Spleen (tissue), 11 donors: ENCODE measurements at regions not wholly inside any gene's neighbourhood (a gene's known extent, or its start where the extent isn't known, plus 50 kb on each side); places are given as distances from the start of the nearest gene placed in this dataset.

Experiments used
- DNase-seq: peaks from one replicate; pipeline ENCODE4 v3.0.0-alpha.2; 2020
- H3K27ac ChIP-seq, 8 donors: fragments of 200-600 bp; sonication (generic) in 7 of 8; 1 replicate in 4 of 8; 2 replicates in 4 of 8; pipeline versions ENCODE4 v1.5.0 to v1.8.0; 2016 to 2021; ENCODE audit warnings: inconsistent platforms in 4 of 8, mild to moderate bottlenecking in 4 of 8, moderate library complexity in 1 of 8
- H3K27me3 ChIP-seq, 7 donors: fragments of 200-600 bp; sonication (generic) in 6 of 7; replicated peaks in 1 of 7; 1 replicate in 4 of 7; 2 replicates in 3 of 7; pipeline versions ENCODE4 v1.5.0 to v1.8.0; 2016 to 2021; ENCODE audit warnings: inconsistent platforms in 3 of 7, mild to moderate bottlenecking in 1 of 7
- H3K36me3 ChIP-seq, 6 donors: fragments of 200-600 bp; sonication (generic) in 5 of 6; 1 replicate in 4 of 6; 2 replicates in 2 of 6; pipeline versions ENCODE4 v1.5.0 to v1.8.0; 2016 to 2021; ENCODE audit warnings: inconsistent platforms in 2 of 6
- H3K4me1 ChIP-seq, 6 donors: fragments of 200-600 bp; sonication (generic) in 5 of 6; 1 replicate in 3 of 6; 2 replicates in 3 of 6; pipeline versions ENCODE4 v1.5.0 to v1.8.0; 2016 to 2021; ENCODE audit warnings: inconsistent platforms in 3 of 6
- H3K4me3 ChIP-seq, 8 donors: fragments of 200-600 bp; sonication (generic) in 7 of 8; 1 replicate in 4 of 8; 2 replicates in 4 of 8; pipeline versions ENCODE4 v1.5.0 to v1.8.0; 2016 to 2021; ENCODE audit warnings: inconsistent platforms in 4 of 8, mild to moderate bottlenecking in 4 of 8, moderate library complexity in 2 of 8
- H3K9me3 ChIP-seq, 8 donors: fragments of 200-600 bp; sonication (generic) in 7 of 8; 1 replicate in 4 of 8; 2 replicates in 4 of 8; pipeline versions ENCODE4 v1.5.0 to v1.8.0; 2016 to 2021; ENCODE audit warnings: inconsistent platforms in 4 of 8
- POLR2A ChIP-seq, 3 donors: fragments of 450-650 bp; IDR thresholded peaks; one replicate each; pipeline ENCODE4 v1.5.1; 2017; ENCODE audit warnings: antibody characterized with exemption in 3 of 3, mild to moderate bottlenecking in 1 of 3
- POLR2AphosphoS5 ChIP-seq, 3 donors: sonication (generic); formaldehyde crosslinking; IDR thresholded peaks; one replicate each; pipeline ENCODE4 v1.5.1; 2017; ENCODE audit warnings: antibody characterized with exemption in 3 of 3
- WGBS, 5 donors: extraction: QIAGEN DNeasy Blood & Tissue Kit in 3 of 5; methylation state at CpG; one replicate each; pipeline versions ENCODE4 v1.1.5 to v1.1.7; 2013 to 2018; 5-methylcytosine and 5-hydroxymethylcytosine counted together
- intact Hi-C: fragments of 100-400 bp; cut with DNase I; formaldehyde crosslinking; loops from one replicate; pipeline ENCODE4 v1.15.0; 2023; ENCODE audit warnings: low total_unique reads
- TF ChIP-seq, protein P1 (sequence below), 11 experiments: fragments of 200-600 bp in 7 of 11; fragments of 450-650 bp in 4 of 11; sonication (generic) in 4 of 11; IDR thresholded peaks in 8 of 11; conservative IDR thresholded peaks in 3 of 11; 1 replicate in 7 of 11; 2 replicates in 4 of 11; pipeline versions ENCODE4 v1.4.0 to v1.8.0; 2016 to 2021; ENCODE audit warnings: antibody characterized with exemption in 11 of 11, inconsistent platforms in 4 of 11, mild to moderate bottlenecking in 1 of 11
- donor health status: healthy with polysubstance abuse.
- donor health status: DM: no; HTN: no; CAD: no; lungs with moderate emphysema.
- donor health status: DM: no; HTN: no; CAD: no.
- donor health status: Bipolar disorder and iron deficiency.
- donor health status: healthy.
- donor health status: DM: no; HTN: no; CAD: no.
- donor health status: DM: yes; HTN: yes; CAD: no.

- TF ChIP-seq POLR2AphosphoS5 (IDR thresholded peaks at IDR 0.05), result no peak
- no peak for TF ChIP-seq POLR2A (IDR thresholded peaks at IDR 0.05)
- TF ChIP-seq, protein P1, sequence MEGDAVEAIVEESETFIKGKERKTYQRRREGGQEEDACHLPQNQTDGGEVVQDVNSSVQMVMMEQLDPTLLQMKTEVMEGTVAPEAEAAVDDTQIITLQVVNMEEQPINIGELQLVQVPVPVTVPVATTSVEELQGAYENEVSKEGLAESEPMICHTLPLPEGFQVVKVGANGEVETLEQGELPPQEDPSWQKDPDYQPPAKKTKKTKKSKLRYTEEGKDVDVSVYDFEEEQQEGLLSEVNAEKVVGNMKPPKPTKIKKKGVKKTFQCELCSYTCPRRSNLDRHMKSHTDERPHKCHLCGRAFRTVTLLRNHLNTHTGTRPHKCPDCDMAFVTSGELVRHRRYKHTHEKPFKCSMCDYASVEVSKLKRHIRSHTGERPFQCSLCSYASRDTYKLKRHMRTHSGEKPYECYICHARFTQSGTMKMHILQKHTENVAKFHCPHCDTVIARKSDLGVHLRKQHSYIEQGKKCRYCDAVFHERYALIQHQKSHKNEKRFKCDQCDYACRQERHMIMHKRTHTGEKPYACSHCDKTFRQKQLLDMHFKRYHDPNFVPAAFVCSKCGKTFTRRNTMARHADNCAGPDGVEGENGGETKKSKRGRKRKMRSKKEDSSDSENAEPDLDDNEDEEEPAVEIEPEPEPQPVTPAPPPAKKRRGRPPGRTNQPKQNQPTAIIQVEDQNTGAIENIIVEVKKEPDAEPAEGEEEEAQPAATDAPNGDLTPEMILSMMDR (IDR thresholded peaks at IDR 0.05 in 8 of 11, conservative IDR thresholded peaks at IDR 0.05 in 3 of 11), result no peak
- Histone ChIP-seq H3K27me3 (no peaks in the 10 kb centered on the region), H3K4me3 (no peak overlapping the region), H3K9me3 (no peaks in the 10 kb centered on the region), H3K36me3 (peaks cover 0 to 80% (median 10%) of the 10 kb centered on the region in 6 donors), H3K27ac (no peak overlapping the region), H3K4me1 (no peaks in the 10 kb centered on the region)
- intact Hi-C loops, result no loop called here
- no peak for DNase-seq
- 94 to 98% (median 96%) methylated on average over 7 of the region's 7 CpGs for WGBS, 5 donors
These were observed 74.9 kb downstream of the MIAT start for GRCh38 chr22:26732284-26732683.

- H3K27me3 ChIP-seq, result no peaks in the 10 kb centered on the region
- no peak for DNase-seq
- peaks cover 0 to 72% (median 5%) of the 10 kb centered on the region in 6 donors for H3K36me3 ChIP-seq
- no peaks in the 10 kb centered on the region for H3K4me1 ChIP-seq
- H3K27ac ChIP-seq, result no peak overlapping the region
- 86 to 93% (median 89%) methylated on average over 4 of the region's 4 CpGs for WGBS, 5 donors
- no peaks in the 10 kb centered on the region for H3K9me3 ChIP-seq
- H3K4me3 ChIP-seq, result no peak overlapping the region
- intact Hi-C loops, result no loop called here
- TF ChIP-seq, protein P1 (IDR thresholded peaks at IDR 0.05 in 8 of 11, conservative IDR thresholded peaks at IDR 0.05 in 3 of 11), result no peak
- TF ChIP-seq POLR2AphosphoS5 (IDR thresholded peaks at IDR 0.05), result no peak
- TF ChIP-seq POLR2A (IDR thresholded peaks at IDR 0.05), result no peak
These were observed 77.1 kb downstream of the MIAT start for GRCh38 chr22:26734339-26735018.

GRCh38 chr22:26735019-26735409, 77.6 kb downstream of the MIAT start:
- Histone ChIP-seq H3K27ac (no peak overlapping the region), H3K27me3 (no peaks in the 10 kb centered on the region), H3K4me3 (no peak overlapping the region), H3K4me1 (no peaks in the 10 kb centered on the region), H3K9me3 (no peaks in the 10 kb centered on the region), H3K36me3 (peaks cover 0 to 67% (median 5%) of the 10 kb centered on the region in 6 donors)
- no peak for TF ChIP-seq POLR2AphosphoS5 (IDR thresholded peaks at IDR 0.05)
- TF ChIP-seq, protein P1 (IDR thresholded peaks at IDR 0.05 in 8 of 11, conservative IDR thresholded peaks at IDR 0.05 in 3 of 11), result no peak
- no peak for TF ChIP-seq POLR2A (IDR thresholded peaks at IDR 0.05)
- WGBS, 5 donors, result 81 to 97% (median 93%) methylated on average over 3 of the region's 3 CpGs
- no peak for DNase-seq
- intact Hi-C loops, result no loop called here

DNA sequence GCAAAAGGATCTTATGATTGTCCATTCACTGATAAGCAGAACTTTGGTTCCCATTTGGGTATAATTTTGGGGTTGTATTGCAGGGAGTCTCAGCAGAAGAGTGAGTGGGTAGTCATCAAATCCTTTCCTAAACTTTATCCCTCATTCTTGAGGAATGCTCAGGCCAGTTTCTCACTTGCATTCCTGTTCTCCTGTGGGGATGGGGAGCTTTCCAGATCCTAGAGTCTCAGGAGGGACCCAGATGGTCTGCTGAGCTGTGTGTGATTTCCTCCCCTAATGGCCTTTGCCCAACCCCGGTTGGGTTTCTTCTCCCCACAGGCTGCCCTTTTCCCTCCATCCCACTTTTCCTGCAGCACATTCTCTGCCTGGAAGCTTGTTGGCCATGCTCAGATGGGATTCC, 79.9 kb downstream of the MIAT start:
- no peak overlapping the region for H3K27ac ChIP-seq
- H3K4me3 ChIP-seq, result no peak overlapping the region
- WGBS, 5 donors, result 90 to 100% (median 93%) methylated on average over 1 of the region's 1 CpG
- H3K36me3 ChIP-seq, result peaks cover 0 to 66% (median 4%) of the 10 kb centered on the region in 6 donors
- no peaks in the 10 kb centered on the region for H3K27me3 ChIP-seq
- TF ChIP-seq POLR2AphosphoS5 (IDR thresholded peaks at IDR 0.05) (no peak), POLR2A (IDR thresholded peaks at IDR 0.05) (no peak)
- TF ChIP-seq, protein P1 (IDR thresholded peaks at IDR 0.05 in 8 of 11, conservative IDR thresholded peaks at IDR 0.05 in 3 of 11), result no peak
- no peaks in the 10 kb centered on the region for H3K9me3 ChIP-seq
- peaks cover 0 to 3% (median 0%) of the 10 kb centered on the region in 6 donors for H3K4me1 ChIP-seq
- DNase-seq, result no peak
- intact Hi-C loops, result no loop called here
